ENCODE measurements at regions not wholly inside any gene's neighbourhood (a gene's known extent, or its start where the extent isn't known, plus 50 kb on each side); places are given as distances from the start of the nearest gene placed in this dataset.

- no peak for DNase-seq (ENCODE audit: extremely low spot score, unreplicated experiment)
These were observed 58.9 kb upstream of the ARHGAP32 start for GRCh38 chr11:129251067-129251466.

GRCh38 chr11:129249923-129250322 lies 57.8 kb upstream of the ARHGAP32 start:
- DNase-seq (ENCODE audit: extremely low spot score, unreplicated experiment), result no peak
- H3K27ac Mint-ChIP-seq (ENCODE audit: unreplicated experiment), result no peak overlapping the region
- TF ChIP-seq CTCF (IDR thresholded peaks at IDR 0.05), result no peak

More at GRCh38 chr11:129251067-129251466, 58.9 kb upstream of the ARHGAP32 start:
- no peaks in the 10 kb centered on the region for H3K36me3 Mint-ChIP-seq (ENCODE audit: unreplicated experiment)
- H3K4me3 Mint-ChIP-seq (ENCODE audit: unreplicated experiment), result no peak overlapping the region
- H3K4me1 Mint-ChIP-seq (ENCODE audit: unreplicated experiment), result peaks cover 28% of the 10 kb centered on the region
- H3K27me3 Mint-ChIP-seq (ENCODE audit: unreplicated experiment), result no peaks in the 10 kb centered on the region
- no peaks in the 10 kb centered on the region for H3K9me3 Mint-ChIP-seq (ENCODE audit: unreplicated experiment)
- H3K27ac Mint-ChIP-seq (ENCODE audit: unreplicated experiment), result no peak overlapping the region
- no peak for TF ChIP-seq CTCF (IDR thresholded peaks at IDR 0.05)

GRCh38 chr11:129249351-129249750 lies 57.2 kb upstream of the ARHGAP32 start:
- Mint-ChIP-seq H3K27ac (ENCODE audit: unreplicated experiment) (no peak overlapping the region), H3K36me3 (ENCODE audit: unreplicated experiment) (no peaks in the 10 kb centered on the region), H3K9me3 (ENCODE audit: unreplicated experiment) (no peaks in the 10 kb centered on the region), H3K27me3 (ENCODE audit: unreplicated experiment) (no peaks in the 10 kb centered on the region), H3K4me1 (ENCODE audit: unreplicated experiment) (peaks cover 26% of the 10 kb centered on the region), H3K4me3 (ENCODE audit: unreplicated experiment) (no peak overlapping the region)
- no peak for DNase-seq (ENCODE audit: extremely low spot score, unreplicated experiment)
- no peak for TF ChIP-seq CTCF (IDR thresholded peaks at IDR 0.05)

More at GRCh38 chr11:129249923-129250322, 57.8 kb upstream of the ARHGAP32 start:
- Mint-ChIP-seq H3K4me1 (ENCODE audit: unreplicated experiment) (peaks cover 26% of the 10 kb centered on the region), H3K36me3 (ENCODE audit: unreplicated experiment) (no peaks in the 10 kb centered on the region), H3K27me3 (ENCODE audit: unreplicated experiment) (no peaks in the 10 kb centered on the region), H3K4me3 (ENCODE audit: unreplicated experiment) (no peak overlapping the region), H3K9me3 (ENCODE audit: unreplicated experiment) (no peaks in the 10 kb centered on the region)

GRCh38 chr11:129248618-129249017 lies 56.5 kb upstream of the ARHGAP32 start:
- Mint-ChIP-seq H3K4me1 (ENCODE audit: unreplicated experiment) (peaks cover 26% of the 10 kb centered on the region), H3K4me3 (ENCODE audit: unreplicated experiment) (no peak overlapping the region), H3K27me3 (ENCODE audit: unreplicated experiment) (no peaks in the 10 kb centered on the region), H3K36me3 (ENCODE audit: unreplicated experiment) (no peaks in the 10 kb centered on the region), H3K27ac (ENCODE audit: unreplicated experiment) (no peak overlapping the region), H3K9me3 (ENCODE audit: unreplicated experiment) (no peaks in the 10 kb centered on the region)
- no peak for DNase-seq (ENCODE audit: extremely low spot score, unreplicated experiment)
- no peak for TF ChIP-seq CTCF (IDR thresholded peaks at IDR 0.05)

GRCh38 chr11:129247135-129247534 lies 55.0 kb upstream of the ARHGAP32 start:
- no peak overlapping the region for H3K4me3 Mint-ChIP-seq (ENCODE audit: unreplicated experiment)
- H3K4me1 Mint-ChIP-seq (ENCODE audit: unreplicated experiment), result peaks cover 26% of the 10 kb centered on the region
- H3K27ac Mint-ChIP-seq (ENCODE audit: unreplicated experiment), result no peak overlapping the region
- no peak for DNase-seq (ENCODE audit: extremely low spot score, unreplicated experiment)
- no peaks in the 10 kb centered on the region for H3K36me3 Mint-ChIP-seq (ENCODE audit: unreplicated experiment)
- peaks cover 5% of the 10 kb centered on the region for H3K9me3 Mint-ChIP-seq (ENCODE audit: unreplicated experiment)
- TF ChIP-seq CTCF (IDR thresholded peaks at IDR 0.05), result no peak
- no peaks in the 10 kb centered on the region for H3K27me3 Mint-ChIP-seq (ENCODE audit: unreplicated experiment)

All from osteocyte (in vitro differentiated cells).